ENCODE measurements at regions not wholly inside any gene's neighbourhood (a gene's known extent, or its start where the extent isn't known, plus 50 kb on each side); places are given as distances from the start of the nearest gene placed in this dataset.

DNA sequence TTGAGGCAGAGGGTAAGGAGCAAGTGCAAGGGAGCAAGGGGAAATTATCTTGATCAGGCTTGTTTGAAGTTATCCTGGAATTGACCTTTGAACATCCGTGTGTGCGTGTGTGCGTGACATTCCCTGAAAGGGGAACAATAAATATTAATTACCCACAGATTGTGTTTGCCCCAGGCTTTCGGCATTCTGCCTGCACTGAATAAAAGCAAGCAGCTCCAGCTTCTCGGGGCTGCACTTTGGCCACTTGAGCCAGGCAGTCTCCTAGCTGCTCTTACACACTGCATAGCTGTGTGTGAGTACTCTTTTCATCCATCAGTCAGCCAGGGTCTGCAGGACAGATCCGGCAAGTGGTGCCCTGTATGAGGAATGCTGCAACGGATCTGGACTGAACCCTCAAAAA is 107.7 kb upstream of the BTN3A2 start:
- TF ChIP-seq, protein P1, sequence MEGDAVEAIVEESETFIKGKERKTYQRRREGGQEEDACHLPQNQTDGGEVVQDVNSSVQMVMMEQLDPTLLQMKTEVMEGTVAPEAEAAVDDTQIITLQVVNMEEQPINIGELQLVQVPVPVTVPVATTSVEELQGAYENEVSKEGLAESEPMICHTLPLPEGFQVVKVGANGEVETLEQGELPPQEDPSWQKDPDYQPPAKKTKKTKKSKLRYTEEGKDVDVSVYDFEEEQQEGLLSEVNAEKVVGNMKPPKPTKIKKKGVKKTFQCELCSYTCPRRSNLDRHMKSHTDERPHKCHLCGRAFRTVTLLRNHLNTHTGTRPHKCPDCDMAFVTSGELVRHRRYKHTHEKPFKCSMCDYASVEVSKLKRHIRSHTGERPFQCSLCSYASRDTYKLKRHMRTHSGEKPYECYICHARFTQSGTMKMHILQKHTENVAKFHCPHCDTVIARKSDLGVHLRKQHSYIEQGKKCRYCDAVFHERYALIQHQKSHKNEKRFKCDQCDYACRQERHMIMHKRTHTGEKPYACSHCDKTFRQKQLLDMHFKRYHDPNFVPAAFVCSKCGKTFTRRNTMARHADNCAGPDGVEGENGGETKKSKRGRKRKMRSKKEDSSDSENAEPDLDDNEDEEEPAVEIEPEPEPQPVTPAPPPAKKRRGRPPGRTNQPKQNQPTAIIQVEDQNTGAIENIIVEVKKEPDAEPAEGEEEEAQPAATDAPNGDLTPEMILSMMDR (conservative IDR thresholded peaks at IDR 0.05; ENCODE audit: low read length) = no peak
- no peak for TF ChIP-seq EZH2phosphoT487 (IDR thresholded peaks at IDR 0.05; ENCODE audit: borderline replicate concordance, low read depth, low read length)
